Superior temporal gyrus (tissue), 1 donor: ENCODE measurements at regions not wholly inside any gene's neighbourhood (a gene's known extent, or its start where the extent isn't known, plus 50 kb on each side); places are given as distances from the start of the nearest gene placed in this dataset.
"Not testable (repeated sequence)": the region's sequence is repeated elsewhere in the genome, so short reads cannot be mapped to it uniquely, and the experiment has no call there.

Source experiments
- DNase-seq: peaks from one replicate; pipeline ENCODE4 v3.0.0-alpha.2; 2016; ENCODE audit errors: extremely low spot score

DNA sequence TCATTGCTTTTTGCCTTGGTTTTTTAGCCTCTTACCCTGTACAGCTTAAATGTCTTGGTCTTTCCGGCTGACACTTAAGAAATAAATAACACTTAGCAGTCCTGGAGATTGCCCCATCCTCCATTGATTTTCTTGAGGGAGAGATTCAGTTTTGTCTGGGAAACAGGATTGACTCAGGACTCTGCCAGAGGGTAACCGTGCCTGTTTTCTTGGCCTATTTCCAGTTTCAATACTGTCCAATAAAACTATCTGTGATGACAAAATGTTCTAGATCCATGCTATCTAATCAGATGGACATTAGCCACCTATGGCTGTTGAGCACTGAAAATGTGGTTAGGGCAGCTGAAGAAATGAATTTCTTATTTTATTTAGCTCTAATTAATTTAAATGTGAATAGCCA, 216.1 kb downstream of the DUSP10 start:
- DNase-seq = no peak

DNA sequence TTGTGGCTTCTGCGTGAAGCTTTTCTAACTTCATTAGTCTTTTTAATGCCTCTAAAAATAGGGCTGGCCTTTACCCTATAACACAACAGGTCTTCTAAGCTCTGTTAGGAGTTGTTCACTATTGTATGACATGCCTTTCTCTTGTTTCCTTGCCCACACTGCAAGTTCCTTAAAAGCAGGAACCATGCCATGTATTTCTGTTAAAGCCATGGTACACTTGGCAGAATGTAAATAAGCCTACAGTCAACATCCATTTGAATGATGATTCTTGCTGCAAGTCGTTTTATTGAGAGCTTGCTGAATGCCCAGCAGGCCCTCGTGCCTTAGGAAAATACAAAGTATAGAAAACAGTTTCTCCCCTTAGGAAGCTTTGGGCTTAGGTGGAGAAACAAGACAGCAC, 214.6 kb downstream of the DUSP10 start:
- DNase-seq = no peak

DNA sequence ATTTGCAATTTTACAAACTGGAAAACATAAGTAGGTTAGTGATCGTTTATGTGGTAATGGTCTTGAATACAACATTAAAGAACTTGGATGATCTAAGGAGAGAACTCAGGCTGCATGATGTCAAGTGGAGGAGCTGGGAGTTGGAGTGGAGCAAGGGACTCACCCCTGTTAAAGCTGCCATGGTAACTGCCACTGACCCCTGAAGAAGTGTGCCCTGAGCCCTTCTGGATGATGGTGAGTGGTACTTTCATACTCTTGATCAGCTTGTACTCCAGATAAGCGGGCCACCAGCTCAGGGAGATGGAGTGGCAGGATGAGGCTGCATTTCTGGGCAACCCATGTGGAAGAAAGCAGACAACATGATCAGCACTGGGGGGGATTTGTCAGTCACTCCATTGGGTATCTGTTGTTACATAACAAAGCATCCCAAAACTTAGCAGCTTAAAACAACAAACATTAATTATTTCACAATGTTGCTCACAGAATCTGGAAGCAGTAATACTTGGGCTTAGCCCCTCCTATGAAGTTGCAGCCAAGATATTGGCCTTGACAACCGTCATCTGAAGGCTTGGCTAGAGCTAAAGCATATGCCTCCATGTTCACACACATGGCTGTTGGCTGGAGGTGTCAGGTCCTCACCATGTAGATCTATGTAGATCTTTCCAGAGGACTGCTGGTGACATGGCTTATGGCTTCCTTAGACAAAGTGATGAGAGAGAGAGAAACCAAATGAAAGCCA, 213.8 kb downstream of the DUSP10 start:
- DNase-seq = no peak

DNA sequence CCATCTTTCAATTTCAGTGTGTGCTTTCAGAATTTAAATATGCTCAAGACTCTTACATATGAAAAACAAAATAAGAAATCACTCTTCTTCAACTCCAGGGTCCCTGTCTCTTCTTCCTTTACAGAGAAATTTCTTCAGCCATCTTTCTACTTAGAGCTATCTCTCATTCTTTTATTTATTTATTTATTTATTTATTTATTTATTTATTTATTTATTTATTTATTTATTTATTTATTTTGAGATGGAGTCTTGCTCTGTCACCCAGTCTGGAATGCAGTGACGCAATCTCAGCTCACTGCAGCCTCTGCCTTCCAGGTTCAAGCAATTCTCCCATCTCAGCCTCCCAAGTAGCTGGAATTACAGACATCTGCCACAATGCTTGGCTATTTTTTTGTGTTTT, 211.7 kb downstream of the DUSP10 start:
- not testable (repeated sequence) for DNase-seq

DNA sequence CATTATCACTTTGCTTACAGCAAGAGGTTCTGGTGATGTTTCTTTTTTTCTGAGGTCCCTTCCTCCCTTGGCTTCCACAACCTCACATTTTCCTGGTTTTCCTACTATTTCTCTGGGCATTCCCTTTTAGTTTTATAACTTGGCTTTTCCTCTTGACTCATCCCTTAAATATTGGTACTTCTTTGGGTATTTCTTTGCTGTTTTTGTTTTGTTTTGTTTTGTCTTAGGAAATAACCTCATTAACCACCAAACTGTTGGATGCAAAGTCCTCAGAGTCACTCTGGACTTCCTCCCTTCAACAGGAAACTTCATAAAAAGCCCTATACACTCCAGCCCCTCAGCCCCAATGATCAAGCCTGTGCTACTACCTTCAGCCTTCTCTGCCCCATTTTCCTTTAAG, 211.1 kb downstream of the DUSP10 start:
- DNase-seq = no peak

DNA sequence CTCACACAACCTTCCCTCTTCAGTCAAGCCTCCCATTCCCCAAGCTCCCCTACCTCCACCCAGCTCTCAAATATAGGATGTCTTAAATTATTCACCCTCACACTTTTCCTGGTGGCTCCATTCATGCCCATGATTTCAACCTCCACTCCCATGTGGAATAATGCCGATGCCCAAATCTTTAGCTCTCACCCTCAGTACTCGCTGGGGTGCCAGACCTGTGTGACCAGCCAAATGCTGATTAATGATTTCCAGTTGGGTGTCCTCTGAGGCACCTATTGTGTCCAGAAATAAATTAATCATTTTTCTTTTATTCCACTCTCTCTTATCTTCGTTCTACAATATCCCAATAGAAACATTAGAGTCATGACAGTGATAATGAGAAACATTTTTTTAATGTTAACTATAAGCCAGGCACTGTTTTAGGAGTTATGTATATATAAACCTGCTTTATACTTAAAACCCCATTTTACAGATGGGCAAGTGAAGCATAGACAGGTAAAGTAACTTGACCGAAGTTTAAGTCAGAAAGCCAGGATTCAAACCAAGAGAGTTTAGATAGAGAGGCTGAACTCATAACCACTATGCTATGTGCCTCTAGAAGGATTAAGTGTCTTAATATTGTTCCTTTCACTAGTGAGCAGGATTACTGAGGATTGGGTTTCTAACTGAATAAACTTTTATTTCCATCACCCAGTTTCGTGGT, 209.7 kb downstream of the DUSP10 start:
- no peak for DNase-seq

DNA sequence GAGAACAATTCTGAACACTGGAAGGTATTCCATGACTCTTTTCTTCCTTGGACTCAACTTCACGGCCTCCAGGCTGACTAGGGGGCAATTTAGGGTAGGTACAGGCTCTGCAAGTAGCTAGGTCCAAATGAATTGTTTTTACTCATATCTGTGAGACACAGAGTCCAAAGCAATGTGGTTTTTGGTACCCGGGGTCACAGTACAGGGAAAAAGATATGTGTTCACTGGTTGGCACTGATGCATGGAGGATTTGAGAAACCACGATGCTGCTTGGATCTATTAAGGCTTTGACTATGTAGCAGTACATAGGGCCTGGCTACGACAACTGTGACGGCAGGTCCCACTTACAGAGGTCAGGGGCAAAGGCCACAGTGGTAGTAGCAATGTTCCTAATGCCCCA, 200.6 kb downstream of the DUSP10 start:
- no peak for DNase-seq

DNA sequence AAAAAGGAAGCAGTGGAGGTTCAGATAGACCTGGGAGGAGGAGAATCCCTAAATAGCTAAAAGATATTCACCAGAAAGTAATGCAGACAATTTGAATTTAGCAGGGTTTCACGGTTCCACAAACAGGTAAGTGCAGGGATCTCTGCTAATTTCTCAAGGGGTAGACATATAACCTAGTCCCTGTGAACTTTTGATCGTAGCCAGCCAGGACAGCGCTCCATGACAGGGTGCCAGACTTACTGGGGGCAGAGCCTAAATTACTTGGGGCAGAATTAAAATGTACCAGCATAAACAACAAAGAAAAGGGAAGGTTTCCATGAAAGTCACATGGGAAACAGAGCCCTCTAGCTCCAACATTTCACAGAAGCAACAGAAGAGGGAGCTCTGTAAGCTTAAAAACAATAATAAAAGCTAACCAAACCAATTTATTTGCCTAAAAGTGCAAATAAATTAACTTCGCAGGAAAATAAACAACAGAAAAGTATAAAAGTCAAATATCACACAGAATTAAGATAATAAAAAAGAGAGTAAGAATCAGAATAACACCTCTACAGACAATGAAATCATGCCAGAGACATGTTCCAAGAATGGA, 198.3 kb downstream of the DUSP10 start:
- DNase-seq = peak; percentile 78

DNA sequence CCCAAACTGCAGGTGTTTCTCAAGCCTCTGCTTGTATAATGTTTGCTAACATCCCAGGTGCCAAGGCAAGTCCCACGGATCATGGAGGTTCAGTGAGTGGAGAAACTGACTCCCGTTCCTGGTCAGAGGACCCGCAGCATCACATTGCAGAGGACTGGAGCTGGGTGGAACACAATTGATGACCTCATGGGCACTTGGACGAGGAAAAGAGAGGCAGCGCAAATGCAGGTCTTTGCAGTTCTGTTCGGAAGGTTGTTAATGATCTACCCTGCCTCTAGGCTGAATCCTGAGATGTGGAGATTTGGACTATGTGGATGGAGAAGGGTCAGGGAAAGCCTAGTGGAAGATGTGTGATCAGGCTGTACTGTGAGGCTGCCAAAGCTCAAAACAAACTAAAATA, 192.9 kb downstream of the DUSP10 start:
- no peak for DNase-seq

DNA sequence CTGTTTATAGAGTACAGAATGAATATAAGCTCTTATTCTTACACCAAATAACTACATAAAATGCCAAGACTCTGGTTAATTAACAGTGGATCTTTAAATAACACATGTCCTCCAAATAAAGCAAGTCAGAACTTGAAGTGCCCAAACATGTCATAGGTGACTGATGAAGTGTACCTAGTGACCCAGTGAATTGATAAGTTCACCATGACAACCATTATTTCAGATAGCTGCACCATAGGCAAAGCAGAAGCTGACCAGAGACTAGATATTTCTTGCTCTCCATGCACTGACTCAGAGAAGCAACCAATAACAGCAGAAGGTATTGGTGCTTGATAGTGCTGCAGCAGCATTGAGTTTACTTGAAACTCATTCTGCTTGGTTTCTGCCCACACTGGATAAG, 192.1 kb downstream of the DUSP10 start:
- DNase-seq = no peak

DNA sequence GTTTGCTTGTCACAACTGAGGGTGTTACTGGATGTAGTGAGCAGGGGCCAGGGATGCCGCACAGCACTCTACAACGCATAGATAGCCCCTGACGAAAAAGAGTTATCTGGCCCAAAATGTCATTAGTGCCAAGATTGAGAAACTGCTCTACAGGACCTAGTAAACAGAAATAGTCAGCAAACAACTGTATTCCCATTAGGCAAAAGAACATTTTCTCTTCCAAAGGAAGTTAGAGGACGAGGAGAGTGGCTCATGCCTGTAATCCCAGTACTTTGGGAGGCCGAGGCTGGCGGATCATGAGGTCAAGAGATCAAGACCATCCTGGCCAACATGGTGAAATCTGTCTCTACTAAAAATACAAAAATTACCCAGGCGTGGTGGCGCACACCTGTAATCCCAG, 189.1 kb downstream of the DUSP10 start:
- DNase-seq = not testable (repeated sequence)

DNA sequence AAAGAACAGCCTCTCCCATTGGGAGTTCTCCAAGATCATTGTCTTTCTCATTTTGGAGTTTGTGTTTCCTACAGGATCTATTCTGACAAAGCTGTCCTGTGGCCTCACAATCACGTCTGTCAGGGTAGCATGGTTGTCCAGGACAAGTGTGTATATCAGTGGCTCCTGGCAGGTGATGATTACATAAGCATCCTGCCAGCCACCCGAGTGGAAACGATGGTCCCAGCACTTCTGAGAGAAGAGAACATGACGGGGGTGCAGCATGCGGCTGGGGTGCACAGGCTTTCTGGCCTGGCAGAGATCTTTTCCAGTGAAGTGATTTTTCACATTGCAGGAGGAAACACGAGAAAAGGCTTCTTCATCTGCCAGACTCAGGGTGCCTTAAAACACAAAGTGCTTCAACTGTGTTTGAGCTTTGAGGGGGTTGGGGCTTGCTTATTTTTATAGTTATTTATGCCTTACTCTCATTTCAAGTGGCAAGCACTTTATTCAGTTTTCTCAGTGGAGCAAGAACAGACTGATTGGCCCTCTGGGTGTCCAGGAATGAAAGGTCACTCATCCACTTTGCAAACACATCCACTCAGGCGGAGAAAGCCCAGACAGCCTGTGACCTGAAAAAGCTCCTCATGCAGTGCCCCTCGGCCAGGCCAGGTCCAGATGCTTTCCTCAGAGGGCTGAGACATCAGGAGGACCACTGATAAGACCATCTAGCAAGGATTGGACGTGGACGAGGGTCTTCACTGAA, 186.0 kb downstream of the DUSP10 start:
- no peak for DNase-seq

DNA sequence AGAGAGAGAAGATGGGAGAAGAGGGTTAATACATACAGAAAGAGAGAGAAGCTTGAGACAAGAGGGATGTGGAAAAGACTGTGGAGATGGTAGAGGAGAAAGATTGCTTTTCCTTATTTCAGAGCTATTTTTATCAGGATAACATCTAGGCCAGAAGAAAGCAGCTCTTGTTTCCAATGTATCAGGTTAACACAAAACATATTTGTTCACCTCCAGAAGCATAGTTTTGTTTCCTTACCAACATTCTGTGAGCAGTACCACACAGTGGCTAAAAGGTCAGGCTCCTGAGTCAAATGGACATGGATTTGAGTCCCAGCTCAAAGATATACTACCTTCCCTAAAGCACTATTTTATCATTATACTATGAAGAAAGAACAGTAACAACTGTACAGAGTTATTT, 185.5 kb downstream of the DUSP10 start:
- DNase-seq = no peak

DNA sequence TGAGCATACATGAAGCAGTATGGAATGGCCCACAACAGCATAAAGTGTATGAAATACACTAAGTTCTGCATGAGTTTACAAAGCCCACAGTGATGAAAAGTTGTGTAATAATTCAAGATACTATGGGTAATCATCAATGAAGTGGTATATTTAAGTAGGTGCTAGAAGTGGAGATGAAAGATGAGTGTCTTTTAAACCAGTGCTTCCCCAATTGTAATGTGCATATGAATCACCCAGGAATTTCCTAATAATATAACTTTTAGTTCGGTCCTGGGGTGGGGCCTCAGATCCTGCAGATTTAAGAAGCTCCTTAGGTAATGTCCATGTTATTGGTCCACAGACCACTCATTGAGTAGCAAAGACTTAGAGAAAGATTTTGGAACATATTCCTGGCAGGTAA, 184.9 kb downstream of the DUSP10 start:
- no peak for DNase-seq

DNA sequence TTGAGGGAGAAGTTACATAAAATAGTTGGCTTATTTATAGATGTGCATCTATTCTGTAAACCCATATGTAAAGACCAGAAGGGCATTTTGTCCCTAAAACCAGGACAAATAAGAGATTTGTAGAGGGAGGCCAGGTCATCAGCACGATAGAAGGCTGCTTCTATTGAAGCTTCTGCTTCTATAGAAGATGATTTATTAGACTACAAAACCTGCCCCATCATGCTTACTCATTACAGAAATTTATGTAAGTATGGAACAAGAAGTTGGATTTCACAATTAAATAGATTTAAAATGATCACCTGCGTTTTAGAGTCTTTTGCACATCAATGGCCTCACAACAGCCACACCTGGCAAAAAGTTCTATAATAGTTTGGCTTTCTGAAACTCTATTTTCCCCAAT, 183.5 kb downstream of the DUSP10 start:
- no peak for DNase-seq

DNA sequence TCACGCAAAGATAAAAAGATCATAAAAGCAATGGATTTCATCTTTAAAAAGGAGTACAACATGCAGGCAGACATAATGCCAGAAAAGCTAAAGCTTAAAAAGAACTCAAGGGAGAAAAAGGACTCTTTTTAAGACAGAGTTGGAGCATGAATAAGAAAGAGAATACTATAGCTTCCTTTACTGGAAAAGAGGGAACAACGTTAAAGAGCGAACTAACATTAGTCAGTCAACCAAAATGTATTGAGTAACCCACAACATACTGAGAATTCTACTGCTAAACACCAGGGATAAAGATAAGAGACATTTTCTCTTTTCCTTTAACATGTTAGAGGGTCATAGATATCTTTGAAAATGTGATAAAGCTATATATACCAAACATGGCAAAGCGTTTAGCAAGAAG, 182.0 kb downstream of the DUSP10 start:
- DNase-seq = no peak

DNA sequence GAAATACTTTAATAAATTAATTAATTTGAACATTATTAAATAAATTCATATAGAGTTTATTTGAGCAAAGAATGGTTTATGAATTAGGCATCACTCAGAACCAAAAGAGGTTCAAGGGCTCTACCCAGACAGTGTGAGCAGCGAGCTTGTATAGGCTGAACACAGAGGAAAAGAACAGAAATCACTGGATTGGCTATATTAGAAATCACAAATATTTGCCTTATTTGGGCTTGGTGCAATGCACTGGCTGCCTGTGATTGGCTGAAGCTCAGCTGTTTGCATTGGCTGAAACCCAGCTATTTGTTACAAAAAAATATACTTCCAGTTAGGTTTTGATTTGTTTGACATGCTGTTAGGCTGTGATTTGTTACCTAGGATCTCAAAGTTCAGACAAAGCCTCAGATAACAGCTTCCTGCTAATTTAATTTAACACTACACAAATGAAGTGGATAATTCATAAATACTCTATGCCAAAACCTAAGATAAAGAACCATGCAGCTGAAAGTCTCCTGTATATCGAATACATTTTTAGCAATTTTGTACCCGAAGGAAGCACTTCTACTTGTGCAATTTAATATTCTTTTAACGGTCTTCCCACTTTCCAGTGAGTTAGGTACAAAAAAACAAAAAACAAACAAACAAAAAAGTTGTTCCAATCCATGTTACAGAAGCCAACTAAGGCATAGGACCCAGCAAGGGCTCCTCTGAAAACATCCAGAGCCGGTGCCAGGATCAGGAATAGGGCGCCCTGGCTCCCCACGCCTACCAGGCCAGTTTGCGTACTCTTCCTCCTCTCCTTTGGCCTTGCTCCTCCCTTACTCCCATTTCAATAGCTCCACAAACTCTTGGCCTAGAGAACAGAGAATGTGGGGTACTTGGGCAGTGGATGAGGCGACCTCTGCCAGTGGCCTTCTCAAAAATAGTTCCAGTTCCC, 179.1 kb downstream of the DUSP10 start:
- DNase-seq = no peak

DNA sequence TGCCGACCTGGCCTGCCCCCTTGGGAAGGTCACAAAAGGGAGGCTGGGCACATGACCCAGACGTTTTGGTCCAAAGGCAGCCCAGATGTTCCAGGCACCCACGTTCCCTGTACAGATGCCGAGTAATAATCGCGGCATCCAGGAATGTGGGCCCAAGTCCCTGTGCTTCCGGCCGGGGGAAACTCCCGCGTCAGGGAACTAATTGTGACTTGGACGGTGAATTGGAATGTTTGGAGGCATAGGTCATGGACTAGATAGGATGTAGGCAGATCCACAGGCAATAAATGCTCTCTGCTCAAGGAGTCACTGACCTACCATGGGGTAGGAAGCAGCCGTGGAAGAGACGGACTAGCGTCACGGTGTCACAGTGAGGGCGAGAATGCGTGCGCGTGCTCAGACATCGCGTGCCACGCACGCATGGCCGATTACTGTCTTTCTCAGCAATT, 178.4 kb downstream of the DUSP10 start:
- no peak for DNase-seq

DNA sequence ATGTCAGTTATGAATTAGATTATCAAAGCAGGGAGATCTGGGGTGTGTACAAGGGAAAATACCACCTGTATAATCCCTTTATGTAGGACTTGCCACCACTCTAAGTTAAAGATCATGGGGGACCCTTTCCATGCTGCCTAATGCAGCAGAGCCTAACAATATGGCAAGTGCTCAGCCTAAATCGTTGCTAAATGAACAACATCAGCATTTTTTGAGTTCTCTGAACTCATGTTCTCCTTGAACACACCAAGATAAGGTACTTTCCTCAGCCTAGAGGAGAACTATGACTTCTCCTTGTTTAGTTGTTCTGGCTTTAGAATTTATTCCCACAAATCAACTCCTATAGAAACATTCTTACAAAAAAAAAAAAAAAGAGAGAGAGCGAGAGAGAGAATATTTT, 177.0 kb downstream of the DUSP10 start:
- no peak for DNase-seq

DNA sequence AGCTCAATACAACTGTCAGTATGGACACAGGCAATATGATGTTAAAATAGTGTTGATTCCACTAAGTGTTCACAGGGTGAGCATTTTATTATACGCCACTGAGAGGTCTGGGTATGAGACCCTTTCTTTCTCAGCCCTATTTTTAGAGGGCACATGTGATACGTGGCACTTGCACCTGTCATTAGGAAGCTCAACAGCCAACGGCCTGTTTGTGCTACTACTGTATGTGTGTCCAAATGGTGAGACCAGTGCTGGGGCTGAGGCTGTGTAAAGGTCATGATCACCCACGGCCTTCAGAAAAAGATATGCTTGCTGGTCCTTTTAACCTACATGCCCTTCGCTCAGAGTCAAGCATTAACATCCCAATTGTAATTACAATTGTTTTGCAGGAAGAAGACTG, 176.2 kb downstream of the DUSP10 start:
- DNase-seq = no peak

DNA sequence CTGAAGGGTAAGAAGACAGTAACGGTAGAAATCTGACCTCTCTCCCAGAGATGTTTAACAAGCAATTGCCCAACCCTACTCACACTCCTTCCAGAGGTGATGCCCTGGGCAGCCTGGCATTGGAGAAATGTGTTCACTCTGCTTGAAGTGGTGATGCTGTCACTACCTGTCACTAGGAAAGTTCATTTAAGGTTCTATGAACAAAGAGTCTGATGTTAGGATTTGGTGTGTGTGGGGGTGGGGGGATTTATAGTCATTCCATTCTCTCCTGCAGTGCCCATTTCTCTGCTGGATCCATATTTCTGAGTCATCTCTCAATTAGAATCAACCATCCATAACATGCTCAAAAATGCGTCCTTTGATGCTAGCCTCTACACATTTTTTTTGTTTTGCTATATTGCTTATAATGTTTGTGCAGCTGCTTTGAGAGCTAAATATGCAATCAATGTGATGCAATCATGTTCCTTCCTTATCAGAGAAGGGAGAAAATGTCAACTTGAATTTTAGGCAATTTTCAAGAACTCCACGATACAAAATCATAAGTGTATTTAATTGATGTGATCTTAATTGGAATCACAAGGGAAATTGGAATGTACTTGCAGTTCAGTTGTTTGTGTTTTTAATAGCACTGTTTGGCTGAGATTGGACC, 173.9 kb downstream of the DUSP10 start:
- DNase-seq = no peak
